Activated effector memory CD4-positive, alpha-beta T cell treated with anti-CD3 and anti-CD28 coated beads, Interleukin-2, amount 50 U/mL, for 16 hours (primary cell): ENCODE measurements at regions not wholly inside any gene's neighbourhood (a gene's known extent, or its start where the extent isn't known, plus 50 kb on each side); places are given as distances from the start of the nearest gene placed in this dataset.
A peak's percentile ranks its signal among the peaks of the same experiment; 100 is the strongest.
"Not testable (repeated sequence)": the region's sequence is repeated elsewhere in the genome, so short reads cannot be mapped to it uniquely, and the experiment has no call there.

ENCODE experiments used
- DNase-seq: peaks from one replicate; pipeline ENCODE4 v3.0.0-alpha.2; 2020

DNA sequence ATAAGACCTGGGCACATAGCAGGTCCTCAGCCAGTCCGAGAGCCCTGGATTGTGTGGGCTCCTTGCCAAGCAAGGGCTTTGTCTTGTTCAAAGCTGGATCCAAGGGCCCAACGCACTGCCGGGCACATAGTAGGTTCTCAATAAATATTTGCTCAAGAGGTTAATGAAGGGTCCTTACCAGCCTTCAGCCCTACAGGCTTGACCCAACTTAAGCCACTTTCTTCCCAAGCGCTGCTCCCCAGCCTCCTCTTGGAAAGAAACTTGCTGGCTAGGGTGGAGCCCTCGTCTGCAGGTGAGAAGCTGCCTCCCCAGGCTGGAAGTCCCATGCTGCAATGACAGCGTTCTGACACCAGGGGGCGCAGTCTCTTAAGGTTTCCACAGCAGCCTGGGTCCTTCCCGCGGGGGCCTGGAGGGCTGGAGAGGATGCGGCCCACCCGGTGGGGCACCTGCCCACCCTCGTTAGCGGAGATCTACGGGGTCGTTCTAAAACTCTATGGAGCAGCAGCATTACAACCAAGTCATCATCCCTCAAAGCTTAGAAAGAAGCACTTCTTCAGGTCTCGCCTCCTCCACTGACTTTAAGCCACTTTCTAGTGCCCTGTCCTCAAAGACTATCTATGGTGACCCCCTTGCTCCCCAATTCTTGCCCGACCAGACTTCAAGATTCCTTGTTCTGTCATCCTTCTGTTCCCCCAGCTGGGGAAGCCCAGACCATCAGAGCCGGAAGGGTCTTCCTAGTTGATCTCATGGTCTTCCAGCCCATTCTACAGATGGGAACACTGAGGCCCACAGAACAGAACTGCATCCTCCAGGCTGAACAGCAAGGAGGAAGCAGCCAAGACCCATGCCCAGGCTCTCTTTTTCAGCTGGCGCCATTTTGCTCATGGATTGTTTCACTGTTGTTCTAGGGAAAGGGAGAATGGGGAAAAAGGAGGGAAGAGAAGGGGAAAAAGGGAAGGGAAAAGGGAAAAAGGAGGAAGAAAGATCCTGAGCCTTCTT is 115.4 kb downstream of the LHX2 start:
- peak; percentile 93 for DNase-seq

GRCh38 chr9:124128568-124129166 is 117.1 kb downstream of the LHX2 start:
- DNase-seq = no peak

GRCh38 chr9:124130277-124131075 is 118.9 kb downstream of the LHX2 start:
- DNase-seq = peak; percentile 45

GRCh38 chr9:124131518-124131917 is 120.0 kb downstream of the LHX2 start:
- DNase-seq = peak; percentile 16

- DNase-seq = peak; percentile 12
Observed at GRCh38 chr9:124132671-124133147, 121.1 kb downstream of the LHX2 start.

- DNase-seq = peak; percentile 67
Observed at GRCh38 chr9:124133727-124134126, 122.2 kb downstream of the LHX2 start.

- DNase-seq = peak; percentile 34
Observed at GRCh38 chr9:124134526-124134925, 123.0 kb downstream of the LHX2 start.

DNA sequence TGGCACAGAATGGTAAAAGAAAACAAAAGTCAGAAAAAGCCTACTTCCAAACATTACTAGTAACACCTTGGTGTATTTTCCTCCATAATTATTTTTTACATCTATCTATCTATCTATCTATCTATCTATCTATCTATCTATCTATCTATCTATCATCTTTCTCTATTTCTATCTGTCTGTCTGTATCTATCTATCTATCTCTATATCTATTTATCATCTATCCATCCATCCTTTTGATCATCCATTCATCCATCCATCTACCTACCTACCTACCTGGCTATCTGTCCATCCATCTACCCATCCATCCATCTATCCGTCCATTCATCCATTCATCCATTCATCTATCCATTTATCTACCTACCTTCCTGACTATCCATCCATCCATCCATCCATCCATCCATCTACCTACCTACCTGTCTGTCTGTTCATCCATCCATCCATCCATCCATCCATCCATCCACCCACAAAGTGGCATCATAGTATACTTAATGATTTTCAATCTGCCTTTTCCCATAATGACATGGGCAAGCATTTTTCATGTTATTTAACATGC is 121.9 kb upstream of the NEK6 start:
- no peak for DNase-seq

- DNase-seq = peak; percentile 50
Observed at GRCh38 chr9:124137009-124137943, 120.5 kb upstream of the NEK6 start.

- peak; percentile 14 for DNase-seq
Observed at GRCh38 chr9:124137944-124138335, 119.8 kb upstream of the NEK6 start.

- DNase-seq = peak; percentile 43
Observed at GRCh38 chr9:124139001-124139400, 118.7 kb upstream of the NEK6 start.

- peak; percentile 3 for DNase-seq
Observed at GRCh38 chr9:124140941-124141568, 116.7 kb upstream of the NEK6 start.

GRCh38 chr9:124144561-124145123 is 113.1 kb upstream of the NEK6 start:
- DNase-seq = peak; percentile 16

- peak; percentile 30 for DNase-seq
Observed at GRCh38 chr9:124146031-124146561, 111.7 kb upstream of the NEK6 start.

DNA sequence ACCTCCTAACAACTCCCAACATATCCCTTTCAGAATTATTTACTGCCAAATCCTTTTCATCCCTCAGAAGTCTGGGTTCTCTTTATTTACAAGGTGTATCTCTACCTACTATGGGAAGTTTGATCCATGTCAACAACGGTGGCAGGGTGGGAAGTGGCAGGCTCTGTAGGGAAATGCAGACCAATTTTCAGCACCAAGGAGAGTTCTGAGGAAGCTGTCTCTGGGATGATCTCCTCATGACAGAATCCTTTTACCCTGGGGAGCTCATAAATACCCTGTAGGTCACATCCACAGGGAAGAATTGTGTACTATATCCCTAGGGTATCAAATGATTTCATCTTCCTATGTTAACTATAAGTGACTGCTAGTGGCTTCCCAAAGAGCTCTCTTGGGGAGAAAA is 107.8 kb upstream of the NEK6 start:
- DNase-seq = no peak

- DNase-seq = no peak
Observed at GRCh38 chr9:124163760-124164255, 93.9 kb upstream of the NEK6 start.

GRCh38 chr9:124164811-124165210 is 92.9 kb upstream of the NEK6 start:
- DNase-seq = no peak

DNA sequence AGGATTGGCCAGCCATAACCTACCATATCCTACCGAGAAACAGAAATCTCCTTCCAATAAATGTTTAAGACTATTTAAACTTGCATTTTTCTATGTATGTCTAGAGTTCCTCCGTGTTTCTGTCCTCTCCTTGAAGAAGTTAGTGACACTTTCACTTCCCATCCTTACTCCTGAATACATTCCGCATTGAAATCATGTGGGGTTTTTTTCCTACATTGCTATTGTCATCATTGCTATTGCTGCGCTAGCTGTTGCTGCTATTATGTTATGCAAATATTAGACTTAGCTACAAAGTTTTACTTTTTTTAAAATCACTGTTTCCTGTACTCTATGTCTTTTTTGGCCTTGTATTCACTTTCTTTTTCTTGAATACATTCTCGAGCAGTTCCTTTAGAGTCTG is 83.3 kb upstream of the NEK6 start:
- DNase-seq = no peak

- not testable (repeated sequence) for DNase-seq
Observed at GRCh38 chr9:124177522-124177921, 80.2 kb upstream of the NEK6 start.
